CD14-positive monocyte (primary cell): ENCODE measurements at regions not wholly inside any gene's neighbourhood (a gene's known extent, or its start where the extent isn't known, plus 50 kb on each side); places are given as distances from the start of the nearest gene placed in this dataset.

Source experiments
- DNase-seq, 3 donors: peaks; one replicate each; pipeline ENCODE4 v3.0.0-alpha.2; 2011 to 2022
- H2AFZ ChIP-seq: 2 replicates; pipeline ENCODE4 v1.6.0; 2012; ENCODE audit warnings: mild to moderate bottlenecking, low read depth, low read length, inconsistent platforms; ENCODE audit not compliant: insufficient read depth, poor library complexity, severe bottlenecking
- H3K27ac ChIP-seq, 2 donors: 1 replicate in 1 of 2; 2 replicates in 1 of 2; pipeline ENCODE4 v1.5.1; 2012 to 2013; ENCODE audit warnings: low read length in 2 of 2, control low read depth in 1 of 2, inconsistent platforms in 1 of 2, low read depth in 1 of 2, mild to moderate bottlenecking in 1 of 2
- H3K27me3 ChIP-seq, 2 donors: one replicate each; pipeline versions ENCODE4 v1.6.0 to v1.6.1; 2011 to 2013; ENCODE audit warnings: low read length in 2 of 2; ENCODE audit not compliant: control insufficient read depth in 2 of 2, insufficient read depth in 2 of 2
- H3K36me3 ChIP-seq, 2 donors: replicated peaks in 1 of 2; 1 replicate in 1 of 2; 2 replicates in 1 of 2; pipeline versions ENCODE4 v1.5.1 to v1.6.1; 2012 to 2013; ENCODE audit warnings: low read length in 2 of 2, control low read depth in 1 of 2, inconsistent platforms in 1 of 2, mild to moderate bottlenecking in 1 of 2; ENCODE audit not compliant: insufficient read depth in 2 of 2, control insufficient read depth in 1 of 2
- H3K4me1 ChIP-seq, 2 donors: 1 replicate in 1 of 2; 2 replicates in 1 of 2; pipeline versions ENCODE4 v1.5.1 to v1.6.1; 2012 to 2013; ENCODE audit warnings: low read length in 2 of 2, control low read depth in 1 of 2, inconsistent platforms in 1 of 2, mild to moderate bottlenecking in 1 of 2, moderate library complexity in 1 of 2; ENCODE audit not compliant: insufficient read depth in 2 of 2, control insufficient read depth in 1 of 2
- H3K4me2 ChIP-seq: replicated peaks from 2 replicates; pipeline ENCODE3; 2012; ENCODE audit warnings: low read length, moderate library complexity, mild to moderate bottlenecking; ENCODE audit not compliant: poor library complexity, severe bottlenecking; ENCODE audit errors: extremely low read depth
- H3K4me3 ChIP-seq, 3 experiments: fragments of 200-600 bp in 1 of 3; sonication (generic) in 1 of 3; replicated peaks in 1 of 3; 1 replicate in 2 of 3; 2 replicates in 1 of 3; pipeline ENCODE4 v1.5.1; 2011 to 2013; ENCODE audit warnings: low read length in 3 of 3, mild to moderate bottlenecking in 3 of 3, control low read depth in 2 of 3, low read depth in 2 of 3, inconsistent platforms in 1 of 3, moderate library complexity in 1 of 3
- H3K79me2 ChIP-seq: 2 replicates; pipeline ENCODE4 v1.6.0; 2012; ENCODE audit warnings: mild to moderate bottlenecking, control low read depth, inconsistent platforms, low read length, moderate library complexity; ENCODE audit not compliant: insufficient read depth
- H3K9ac ChIP-seq: 2 replicates; pipeline ENCODE4 v1.6.0; 2017; ENCODE audit warnings: low read length, mild to moderate bottlenecking; ENCODE audit not compliant: insufficient read depth, poor library complexity, severe bottlenecking
- H3K9me3 ChIP-seq, 2 donors: replicated peaks in 1 of 2; 1 replicate in 1 of 2; 2 replicates in 1 of 2; pipeline versions ENCODE4 v1.5.1 to v1.6.1; 2012 to 2013; ENCODE audit warnings: low read length in 2 of 2, control low read depth in 1 of 2; ENCODE audit not compliant: control insufficient read depth in 1 of 2, insufficient read depth in 1 of 2
- H4K20me1 ChIP-seq: 2 replicates; pipeline ENCODE4 v1.6.0; 2012; ENCODE audit warnings: mild to moderate bottlenecking, low read length, control low read depth, moderate library complexity; ENCODE audit not compliant: insufficient read depth
- H3K27ac Mint-ChIP-seq, 7 donors: one replicate each; pipeline ENCODE4 v1.8.0; 2020; ENCODE audit warnings: mild to moderate bottlenecking in 7 of 7, mixed read lengths in 7 of 7, moderate library complexity in 6 of 7, inconsistent platforms in 2 of 7
- H3K27me3 Mint-ChIP-seq, 3 donors: one replicate each; pipeline ENCODE4 v1.8.0; 2021 to 2022; ENCODE audit warnings: low read depth in 3 of 3, mild to moderate bottlenecking in 3 of 3, mixed read lengths in 3 of 3, moderate library complexity in 3 of 3, inconsistent platforms in 1 of 3
- H3K36me3 Mint-ChIP-seq, 2 donors: one replicate each; pipeline ENCODE4 v1.8.0; 2020; ENCODE audit warnings: mixed read lengths in 2 of 2, inconsistent platforms in 1 of 2, mild to moderate bottlenecking in 1 of 2
- H3K4me1 Mint-ChIP-seq: one replicate; pipeline ENCODE4 v1.8.0; 2020; ENCODE audit warnings: mild to moderate bottlenecking, mixed read lengths
- H3K4me3 Mint-ChIP-seq, 2 donors: one replicate each; pipeline ENCODE4 v1.8.0; 2020; ENCODE audit warnings: mild to moderate bottlenecking in 2 of 2, mixed read lengths in 2 of 2, moderate library complexity in 1 of 2
- H3K9me3 Mint-ChIP-seq, 7 donors: one replicate each; pipeline ENCODE4 v1.8.0; 2020 to 2022; ENCODE audit warnings: mixed read lengths in 7 of 7, mild to moderate bottlenecking in 6 of 7, moderate library complexity in 6 of 7, inconsistent platforms in 2 of 7
- CTCF ChIP-seq: fragments of 200-600 bp; IDR thresholded peaks from one replicate; pipeline ENCODE4 v1.8.0; 2022; ENCODE audit warnings: antibody characterized with exemption, mild to moderate bottlenecking
- WGBS: methylation state at CpG from one replicate; pipeline ENCODE4 v1.1.5; 2013; ENCODE audit warnings: missing lambda C conversion rate; ENCODE audit not compliant: insufficient coverage; 5-methylcytosine and 5-hydroxymethylcytosine counted together
- intact Hi-C, 2 donors: fragments of 100-400 bp; cut with micrococcal nuclease; formaldehyde crosslinking; loops; one replicate each; pipeline versions ENCODE4 v1.15.0 to v1.15.1; 2023

- no peak for DNase-seq
- Histone ChIP-seq H2AFZ (no peak overlapping the region), H3K27ac (no peak overlapping the region), H4K20me1 (no peaks in the 10 kb centered on the region), H3K79me2 (no peaks in the 10 kb centered on the region), H3K9ac (no peak overlapping the region), H3K4me2 (no peak overlapping the region), H3K36me3 (no peaks in the 10 kb centered on the region), H3K4me3 (no peak overlapping the region), H3K4me1 (no peaks in the 10 kb centered on the region), H3K9me3 (no peaks in the 10 kb centered on the region), H3K27me3 (no peaks in the 10 kb centered on the region)
- intact Hi-C loops: no loop called here
- H3K4me1 Mint-ChIP-seq: peaks cover 2% of the 10 kb centered on the region
- H3K27me3 Mint-ChIP-seq: peaks cover 0 to 2% (median 0%) of the 10 kb centered on the region in 3 donors
- H3K4me3 Mint-ChIP-seq: no peak overlapping the region
- peaks cover 0 to 4% (median 0%) of the 10 kb centered on the region in 7 donors for H3K9me3 Mint-ChIP-seq
- H3K36me3 Mint-ChIP-seq: peaks cover 0 to 2% of the 10 kb centered on the region in 2 donors
- no peak for TF ChIP-seq CTCF
- no peak overlapping the region for H3K27ac Mint-ChIP-seq
- WGBS: no CpG with 5 or more reads among the region's 2 CpGs
Measured at GRCh38 chr10:88138319-88138848, 275.0 kb downstream of the PTEN start.

- Histone ChIP-seq H2AFZ (no peak overlapping the region), H3K79me2 (no peaks in the 10 kb centered on the region), H4K20me1 (no peaks in the 10 kb centered on the region), H3K27me3 (no peaks in the 10 kb centered on the region), H3K9ac (no peak overlapping the region), H3K27ac (no peak overlapping the region), H3K9me3 (no peaks in the 10 kb centered on the region), H3K4me2 (no peak overlapping the region), H3K4me1 (no peaks in the 10 kb centered on the region), H3K36me3 (no peaks in the 10 kb centered on the region), H3K4me3 (no peak overlapping the region)
- H3K27me3 Mint-ChIP-seq: peaks cover 0 to 2% (median 0%) of the 10 kb centered on the region in 3 donors
- no CpG with 5 or more reads among the region's 5 CpGs for WGBS
- no peak overlapping the region for H3K4me3 Mint-ChIP-seq
- peaks cover 9% of the 10 kb centered on the region for H3K4me1 Mint-ChIP-seq
- no peaks in the 10 kb centered on the region for H3K36me3 Mint-ChIP-seq
- intact Hi-C loops: no loop called here
- DNase-seq: no peak
- TF ChIP-seq CTCF: no peak
- H3K9me3 Mint-ChIP-seq: no peaks in the 10 kb centered on the region
- peak overlapping the region in 1 of 7 donors; percentile 53 for H3K27ac Mint-ChIP-seq
Measured at GRCh38 chr10:88147000-88147798, 283.8 kb downstream of the PTEN start.
